Skin epidermis (tissue), 12 donors: ENCODE measurements at regions not wholly inside any gene's neighbourhood (a gene's known extent, or its start where the extent isn't known, plus 50 kb on each side); places are given as distances from the start of the nearest gene placed in this dataset.
"Not testable (repeated sequence)": the region's sequence is repeated elsewhere in the genome, so short reads cannot be mapped to it uniquely, and the experiment has no call there.

Experiments used
- H3K27ac ChIP-seq, 21 experiments: fragments of 200-600 bp; sonication (generic) in 11 of 21; one replicate each; pipeline ENCODE4 v1.5.0; 2020; ENCODE audit warnings: mild to moderate bottlenecking in 3 of 21, inconsistent platforms in 2 of 21, moderate library complexity in 2 of 21
- H3K4me3 ChIP-seq, 7 experiments: fragments of 200-600 bp; sonication (generic) in 2 of 7; one replicate each; pipeline ENCODE4 v1.5.0; 2020; ENCODE audit warnings: inconsistent platforms in 2 of 7, mild to moderate bottlenecking in 2 of 7, moderate library complexity in 1 of 7

DNA sequence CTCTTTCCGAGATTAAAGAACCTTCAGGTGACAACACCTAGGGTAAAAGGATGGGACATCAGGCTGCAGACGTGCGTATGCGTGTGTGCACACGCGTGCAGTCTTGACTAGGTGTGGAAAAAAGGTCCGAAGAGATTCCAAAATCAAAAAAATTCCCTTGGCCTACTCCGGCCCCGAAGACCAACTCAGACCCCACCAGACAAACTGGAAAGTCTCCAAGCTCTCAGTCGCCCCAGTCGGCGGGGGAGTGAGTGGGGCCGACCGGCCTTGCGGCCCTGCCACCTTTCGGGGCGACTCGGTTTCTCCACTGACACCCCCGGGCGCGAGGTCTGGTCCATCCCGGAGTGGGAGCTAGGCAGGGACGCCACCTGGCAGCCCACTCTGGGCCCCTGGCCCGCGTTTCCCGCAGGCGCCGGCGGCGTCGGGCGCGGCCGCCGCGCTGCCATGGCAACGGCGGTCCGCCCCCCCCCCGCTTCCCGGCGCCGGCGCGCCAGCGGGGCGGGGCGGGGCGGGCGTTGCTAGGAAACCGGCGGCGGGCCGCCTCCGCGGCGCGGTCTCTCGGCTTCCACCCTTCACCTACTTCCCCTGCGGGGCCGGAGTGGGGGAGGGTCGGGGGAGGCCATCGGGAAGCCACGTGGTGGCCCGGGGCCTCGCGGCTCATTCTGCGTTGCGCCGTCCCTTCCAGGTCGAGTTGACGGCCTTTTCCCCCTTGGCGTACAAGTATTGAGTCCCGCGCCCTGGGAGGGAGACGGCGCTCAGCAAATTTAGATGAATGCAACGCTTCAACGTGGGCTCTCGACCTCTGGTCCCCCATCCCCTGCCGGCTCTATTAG is 253.1 kb downstream of the EFCAB11 start:
- Histone ChIP-seq H3K4me3 (peak overlapping the region; percentile 43 to 62 (median 49)), H3K27ac (peak overlapping the region; percentile 64 to 95 (median 82))

DNA sequence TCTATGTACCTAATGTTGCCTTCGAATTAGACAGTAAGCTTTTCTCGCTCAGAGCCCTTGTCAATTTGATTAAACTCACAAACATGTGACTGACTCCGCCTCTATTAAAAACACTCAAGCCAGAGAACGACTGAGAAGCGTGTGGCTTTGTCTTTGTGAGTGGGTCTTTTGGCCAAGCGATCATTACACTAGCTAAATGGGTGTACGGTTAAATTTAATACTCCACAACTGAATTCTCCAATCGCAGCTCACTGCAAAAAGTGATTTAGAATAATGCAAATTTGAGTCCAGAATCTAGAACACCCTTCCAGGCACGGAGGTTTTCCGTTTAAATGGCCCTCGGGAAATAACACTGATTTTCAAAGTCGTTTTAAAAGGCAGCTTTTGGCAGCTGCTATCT is 253.7 kb downstream of the EFCAB11 start:
- Histone ChIP-seq H3K4me3 (peak overlapping the region in 6 of 7 experiments; percentile 43 to 62 (median 51)), H3K27ac (peak overlapping the region in 19 of 21 experiments; percentile 53 to 92 (median 81))

DNA sequence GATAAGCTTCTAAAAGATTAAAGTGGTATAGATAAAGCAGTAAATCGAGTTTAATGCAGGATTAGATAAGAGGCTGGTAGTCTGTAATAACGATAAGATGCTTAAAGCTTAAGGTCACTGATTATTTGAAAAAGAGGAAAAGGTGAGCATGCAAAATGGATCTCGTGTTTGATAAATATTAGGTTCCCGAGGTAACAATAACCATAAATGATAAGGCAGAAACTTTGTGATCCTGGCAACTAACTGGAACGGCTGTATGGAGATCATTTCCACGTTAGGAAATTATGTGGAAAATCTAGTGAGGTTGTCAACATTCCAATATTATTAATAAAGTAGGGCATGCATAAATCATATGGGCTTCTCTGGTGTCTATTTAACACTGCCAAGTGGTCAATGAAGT is 255.5 kb downstream of the EFCAB11 start:
- Histone ChIP-seq H3K27ac (no peak overlapping the region), H3K4me3 (no peak overlapping the region)

GRCh38 chr14:89697281-89698060 is 257.1 kb downstream of the EFCAB11 start:
- no peak overlapping the region for H3K4me3 ChIP-seq
- H3K27ac ChIP-seq: no peak overlapping the region

- H3K27ac ChIP-seq: no peak overlapping the region
- no peak overlapping the region for H3K4me3 ChIP-seq
These were observed 258.7 kb downstream of the EFCAB11 start for GRCh38 chr14:89695846-89696245.

DNA sequence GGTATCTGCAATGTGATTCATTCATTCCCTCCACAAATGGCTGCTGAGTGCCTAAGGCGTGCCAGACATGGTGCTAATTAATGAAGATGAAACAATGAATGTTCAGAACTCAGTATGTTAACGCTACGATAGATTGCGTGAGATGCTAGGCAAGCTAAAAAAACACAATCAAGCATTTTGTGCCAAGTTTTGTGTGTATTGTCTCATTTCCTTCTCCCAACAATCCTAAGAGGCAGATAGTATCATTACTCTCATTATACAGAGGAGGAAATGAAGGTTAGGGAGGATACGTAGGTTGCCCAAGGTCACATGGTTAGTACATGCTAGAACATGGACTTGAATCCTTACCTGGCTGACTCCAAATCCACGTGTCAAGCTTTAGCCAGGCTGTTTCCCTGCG is 264.4 kb downstream of the EFCAB11 start:
- H3K27ac ChIP-seq: peak overlapping the region in 3 of 21 experiments; percentile 27 to 40 (median 32)
- no peak overlapping the region for H3K4me3 ChIP-seq

- H3K4me3 ChIP-seq, H3K27ac ChIP-seq: not testable (repeated sequence)
These were observed 264.8 kb downstream of the EFCAB11 start for GRCh38 chr14:89689711-89690110.

- Histone ChIP-seq H3K4me3 (no peak overlapping the region), H3K27ac (no peak overlapping the region)
These were observed 265.9 kb downstream of the EFCAB11 start for GRCh38 chr14:89688507-89689211.

DNA sequence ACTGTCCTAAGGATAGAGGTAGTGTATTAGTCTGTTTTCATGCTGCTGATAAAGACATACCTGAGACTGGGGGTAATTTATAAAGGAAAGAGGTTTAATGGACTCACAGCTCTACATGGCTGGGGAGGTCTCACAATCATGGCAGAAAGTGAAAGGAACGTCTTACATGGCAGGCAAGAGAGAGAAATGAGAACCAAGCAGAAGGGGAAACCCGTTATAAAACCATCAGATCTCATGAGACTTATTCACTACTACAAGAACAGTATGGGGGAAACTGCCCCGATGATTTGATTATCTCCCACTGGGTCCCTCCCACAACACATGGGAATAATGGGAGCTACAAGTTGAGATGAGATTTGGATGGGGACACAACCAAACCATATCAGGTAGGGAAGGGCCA is 267.4 kb downstream of the EFCAB11 start:
- H3K27ac ChIP-seq, H3K4me3 ChIP-seq: not testable (repeated sequence)

- Histone ChIP-seq H3K4me3 (no peak overlapping the region), H3K27ac (no peak overlapping the region)
These were observed 267.1 kb upstream of the FOXN3 start for GRCh38 chr14:89684139-89684538.

- peak overlapping the region in 9 of 21 experiments; percentile 8 to 76 (median 50) for H3K27ac ChIP-seq
- H3K4me3 ChIP-seq: no peak overlapping the region
These were observed 264.3 kb upstream of the FOXN3 start for GRCh38 chr14:89681086-89682018.

DNA sequence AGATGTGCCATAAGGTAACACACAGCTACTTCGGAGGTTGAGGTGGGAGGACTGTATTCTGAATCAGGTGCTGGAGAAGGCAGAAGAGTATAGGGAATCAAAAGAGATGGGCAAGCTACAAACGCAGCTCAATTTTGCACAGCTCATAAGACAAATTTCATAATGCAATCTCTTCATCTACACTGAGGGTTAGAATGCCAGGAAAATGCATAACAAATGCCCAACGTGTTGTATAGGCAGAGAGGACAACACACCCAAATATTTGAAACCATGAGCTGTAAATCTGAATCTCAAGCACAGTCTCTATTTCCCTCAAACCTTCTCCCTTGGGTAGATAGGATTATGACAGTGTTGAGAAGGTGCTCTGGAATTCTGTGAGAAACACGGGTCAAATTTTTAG is 263.1 kb upstream of the FOXN3 start:
- Histone ChIP-seq H3K27ac (peak overlapping the region in 1 of 21 experiments; percentile 24), H3K4me3 (no peak overlapping the region)

DNA sequence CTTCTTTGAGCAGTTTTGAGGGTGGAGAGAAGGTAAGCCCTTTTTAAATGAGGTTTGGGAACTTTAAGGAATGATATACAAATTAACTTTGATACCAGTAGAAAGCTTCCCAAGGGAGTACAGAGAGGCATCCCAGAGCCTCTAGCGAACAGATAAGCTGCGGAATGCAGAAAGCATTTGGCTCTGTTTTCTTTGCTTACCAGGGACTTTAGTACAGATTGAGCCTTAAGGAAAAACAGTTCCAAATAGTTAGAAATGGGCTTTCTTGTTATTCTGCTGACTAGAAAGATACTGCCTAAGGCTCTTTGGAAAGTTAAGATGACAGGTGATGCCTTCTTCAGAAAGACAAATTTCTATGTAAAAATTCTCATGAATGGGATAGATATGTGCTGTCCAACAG is 261.7 kb upstream of the FOXN3 start:
- no peak overlapping the region for H3K27ac ChIP-seq
- no peak overlapping the region for H3K4me3 ChIP-seq

- Histone ChIP-seq H3K4me3 (no peak overlapping the region), H3K27ac (no peak overlapping the region)
These were observed 258.6 kb upstream of the FOXN3 start for GRCh38 chr14:89675590-89675989.

- no peak overlapping the region for H3K27ac ChIP-seq
- no peak overlapping the region for H3K4me3 ChIP-seq
These were observed 257.9 kb upstream of the FOXN3 start for GRCh38 chr14:89674936-89675335.

DNA sequence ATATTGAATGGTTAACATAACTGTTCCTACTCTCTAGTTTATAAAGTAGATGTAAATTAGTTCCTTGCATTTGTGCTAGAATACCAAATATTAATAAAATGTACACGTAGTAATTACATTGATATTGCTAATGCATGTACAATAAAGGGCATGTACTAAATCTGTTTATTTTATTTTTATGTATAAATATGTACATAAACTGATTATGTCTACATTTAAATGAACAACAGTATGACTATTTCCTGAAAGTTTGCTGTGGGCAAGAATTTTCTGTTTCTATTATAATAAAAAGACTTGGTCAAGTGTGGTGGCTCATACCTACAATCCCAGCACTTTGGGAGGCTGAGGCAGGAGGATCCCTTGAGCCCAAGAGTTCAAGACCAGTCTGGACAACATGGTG is 257.2 kb upstream of the FOXN3 start:
- Histone ChIP-seq H3K4me3 (no peak overlapping the region), H3K27ac (no peak overlapping the region)

- H3K4me3 ChIP-seq: no peak overlapping the region
- H3K27ac ChIP-seq: no peak overlapping the region
These were observed 256.6 kb upstream of the FOXN3 start for GRCh38 chr14:89673512-89674225.

GRCh38 chr14:89672636-89673511 is 255.8 kb upstream of the FOXN3 start:
- H3K27ac ChIP-seq: no peak overlapping the region
- H3K4me3 ChIP-seq: no peak overlapping the region
